ENCODE measurements at regions not wholly inside any gene's neighbourhood (a gene's known extent, or its start where the extent isn't known, plus 50 kb on each side); places are given as distances from the start of the nearest gene placed in this dataset.
A peak's percentile ranks its signal among the peaks of the same experiment; 100 is the strongest.
"Not testable (repeated sequence)": the region's sequence is repeated elsewhere in the genome, so short reads cannot be mapped to it uniquely, and the experiment has no call there.

GRCh38 chr4:67412153-67412712 lies 133.1 kb downstream of the CENPC start:
- not testable (repeated sequence) for DNase-seq (ENCODE audit: low spot score)

GRCh38 chr4:67403342-67403741 lies 142.0 kb downstream of the CENPC start:
- DNase-seq (ENCODE audit: low spot score): no peak

GRCh38 chr4:67401902-67402301 lies 143.4 kb downstream of the CENPC start:
- DNase-seq (ENCODE audit: low spot score): no peak

- no peak for DNase-seq (ENCODE audit: low spot score)
These were observed 147.4 kb downstream of the CENPC start for GRCh38 chr4:67397931-67398330.

- DNase-seq (ENCODE audit: low spot score): no peak
These were observed 148.3 kb downstream of the CENPC start for GRCh38 chr4:67397031-67397430.

GRCh38 chr4:67396008-67396407 lies 149.3 kb downstream of the CENPC start:
- DNase-seq (ENCODE audit: low spot score): no peak

- DNase-seq (ENCODE audit: low spot score): no peak
These were observed 150.4 kb downstream of the CENPC start for GRCh38 chr4:67394879-67395278.

GRCh38 chr4:67393699-67394281 lies 151.5 kb downstream of the CENPC start:
- peak; percentile 53 for DNase-seq (ENCODE audit: low spot score)

GRCh38 chr4:67393007-67393406 lies 152.3 kb downstream of the CENPC start:
- no peak for DNase-seq (ENCODE audit: low spot score)

GRCh38 chr4:67381406-67381804 lies 163.9 kb downstream of the CENPC start:
- not testable (repeated sequence) for DNase-seq (ENCODE audit: low spot score)

- DNase-seq (ENCODE audit: low spot score): not testable (repeated sequence)
These were observed 164.4 kb downstream of the CENPC start for GRCh38 chr4:67380702-67381405.

- no peak for DNase-seq (ENCODE audit: low spot score)
These were observed 165.1 kb downstream of the CENPC start for GRCh38 chr4:67380154-67380553.

GRCh38 chr4:67375291-67375690 lies 170.0 kb downstream of the CENPC start:
- no peak for DNase-seq (ENCODE audit: low spot score)

- no peak for DNase-seq (ENCODE audit: low spot score)
These were observed 173.7 kb downstream of the CENPC start for GRCh38 chr4:67371615-67372014.

- DNase-seq (ENCODE audit: low spot score): no peak
These were observed 178.9 kb downstream of the CENPC start for GRCh38 chr4:67366311-67366861.

GRCh38 chr4:67365661-67366245 lies 179.6 kb downstream of the CENPC start:
- no peak for DNase-seq (ENCODE audit: low spot score)

- DNase-seq (ENCODE audit: low spot score): no peak
These were observed 189.5 kb downstream of the CENPC start for GRCh38 chr4:67355806-67356205.

- DNase-seq (ENCODE audit: low spot score): no peak
These were observed 198.6 kb downstream of the CENPC start for GRCh38 chr4:67346654-67347053.

- no peak for DNase-seq (ENCODE audit: low spot score)
These were observed 200.5 kb downstream of the CENPC start for GRCh38 chr4:67344594-67345380.

GRCh38 chr4:67343199-67343598 lies 202.1 kb downstream of the CENPC start:
- no peak for DNase-seq (ENCODE audit: low spot score)

GRCh38 chr4:67342291-67342690 lies 203.0 kb downstream of the CENPC start:
- no peak for DNase-seq (ENCODE audit: low spot score)

- DNase-seq (ENCODE audit: low spot score): no peak
These were observed 211.6 kb downstream of the CENPC start for GRCh38 chr4:67333664-67334063.

Measured in CD4-positive, alpha-beta T cell treated with Interleukin-2 at 100 ng/mL for 4 hours (primary cell).